ENCODE measurements at regions not wholly inside any gene's neighbourhood (a gene's known extent, or its start where the extent isn't known, plus 50 kb on each side); places are given as distances from the start of the nearest gene placed in this dataset.

- TF ChIP-seq ZBTB40 (IDR thresholded peaks at IDR 0.05; ENCODE audit: borderline replicate concordance) (no peak), POLR2AphosphoS5 (IDR thresholded peaks at IDR 0.05; ENCODE audit: low read length) (no peak), BHLHE40 (IDR thresholded peaks at IDR 0.05; ENCODE audit: borderline replicate concordance in 1 of 2, low read depth in 2 of 2, low read length in 1 of 2) (no peak), JUND (IDR thresholded peaks at IDR 0.05; ENCODE audit: low read depth, low read length) (no peak), DPF2 (IDR thresholded peaks at IDR 0.05) (no peak), HCFC1 (IDR thresholded peaks at IDR 0.05; ENCODE audit: low read length) (no peak), RBBP5 (conservative IDR thresholded peaks at IDR 0.05) (no peak), PAX8 (IDR thresholded peaks at IDR 0.05) (no peak), EGR1 (IDR thresholded peaks at IDR 0.05; ENCODE audit: borderline replicate concordance in 1 of 2, low read depth in 2 of 2, low read length in 2 of 2) (no peak), HDAC6 (IDR thresholded peaks at IDR 0.05; ENCODE audit: unreplicated experiment) (no peak), IKZF2 (IDR thresholded peaks at IDR 0.05) (no peak)
- TF ChIP-seq, protein P1, sequence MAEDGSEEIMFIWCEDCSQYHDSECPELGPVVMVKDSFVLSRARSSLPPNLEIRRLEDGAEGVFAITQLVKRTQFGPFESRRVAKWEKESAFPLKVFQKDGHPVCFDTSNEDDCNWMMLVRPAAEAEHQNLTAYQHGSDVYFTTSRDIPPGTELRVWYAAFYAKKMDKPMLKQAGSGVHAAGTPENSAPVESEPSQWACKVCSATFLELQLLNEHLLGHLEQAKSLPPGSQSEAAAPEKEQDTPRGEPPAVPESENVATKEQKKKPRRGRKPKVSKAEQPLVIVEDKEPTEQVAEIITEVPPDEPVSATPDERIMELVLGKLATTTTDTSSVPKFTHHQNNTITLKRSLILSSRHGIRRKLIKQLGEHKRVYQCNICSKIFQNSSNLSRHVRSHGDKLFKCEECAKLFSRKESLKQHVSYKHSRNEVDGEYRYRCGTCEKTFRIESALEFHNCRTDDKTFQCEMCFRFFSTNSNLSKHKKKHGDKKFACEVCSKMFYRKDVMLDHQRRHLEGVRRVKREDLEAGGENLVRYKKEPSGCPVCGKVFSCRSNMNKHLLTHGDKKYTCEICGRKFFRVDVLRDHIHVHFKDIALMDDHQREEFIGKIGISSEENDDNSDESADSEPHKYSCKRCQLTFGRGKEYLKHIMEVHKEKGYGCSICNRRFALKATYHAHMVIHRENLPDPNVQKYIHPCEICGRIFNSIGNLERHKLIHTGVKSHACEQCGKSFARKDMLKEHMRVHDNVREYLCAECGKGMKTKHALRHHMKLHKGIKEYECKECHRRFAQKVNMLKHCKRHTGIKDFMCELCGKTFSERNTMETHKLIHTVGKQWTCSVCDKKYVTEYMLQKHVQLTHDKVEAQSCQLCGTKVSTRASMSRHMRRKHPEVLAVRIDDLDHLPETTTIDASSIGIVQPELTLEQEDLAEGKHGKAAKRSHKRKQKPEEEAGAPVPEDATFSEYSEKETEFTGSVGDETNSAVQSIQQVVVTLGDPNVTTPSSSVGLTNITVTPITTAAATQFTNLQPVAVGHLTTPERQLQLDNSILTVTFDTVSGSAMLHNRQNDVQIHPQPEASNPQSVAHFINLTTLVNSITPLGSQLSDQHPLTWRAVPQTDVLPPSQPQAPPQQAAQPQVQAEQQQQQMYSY (CRISPR knock-in tag; IDR thresholded peaks at IDR 0.05), result no peak
These were observed 78.4 kb upstream of the CCDC28A start (continued) for GRCh38 chr6:138695193-138695592.

Data from GM12878 (cell line).